ENCODE measurements at regions not wholly inside any gene's neighbourhood (a gene's known extent, or its start where the extent isn't known, plus 50 kb on each side); places are given as distances from the start of the nearest gene placed in this dataset.

DNA sequence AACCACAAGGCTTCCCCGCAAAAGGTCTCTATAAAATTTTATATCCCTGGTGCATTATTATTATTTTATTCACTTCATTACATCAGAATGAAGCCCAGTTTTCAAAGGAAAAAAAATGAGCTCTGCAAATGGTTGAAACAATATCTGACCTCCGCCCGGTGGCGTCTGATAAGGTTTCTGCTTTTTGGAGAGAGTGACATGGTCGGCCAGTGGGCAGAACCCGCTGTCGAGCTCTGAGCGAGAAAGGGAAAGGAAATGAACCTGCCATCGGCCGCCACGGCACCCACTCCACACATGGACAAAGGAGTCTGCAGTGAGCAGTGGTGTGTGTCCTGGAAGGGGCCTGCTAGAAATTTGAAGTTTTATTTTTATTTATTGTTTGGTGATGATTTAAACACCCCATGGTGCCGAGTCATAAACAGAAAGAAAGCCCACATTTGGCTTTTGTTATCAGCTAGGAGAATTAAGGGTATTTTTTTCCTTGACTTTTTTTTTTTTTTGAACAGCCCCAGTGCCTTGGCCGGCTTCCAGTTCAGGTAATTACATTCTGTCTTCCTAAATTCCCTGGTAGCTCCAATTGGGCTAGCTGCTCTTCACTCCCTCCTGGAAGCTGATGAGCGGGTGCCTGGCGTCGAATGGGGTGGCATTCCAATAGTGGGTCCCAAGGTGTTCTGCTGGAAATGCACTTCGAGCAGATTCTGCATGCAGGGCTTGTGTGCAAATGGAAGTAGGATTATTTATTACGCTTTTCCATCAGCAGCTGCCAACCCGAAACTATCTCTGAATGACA lies 149.4 kb upstream of the MKI67 start:
- DNase-seq (no peak), ATAC-seq (no peak)
- Histone ChIP-seq H3K36me3 (no peaks in the 10 kb centered on the region), H3K27me3 (peaks cover 0 to 87% (median 13%) of the 10 kb centered on the region in 9 donors), H3K9me3 (no peaks in the 10 kb centered on the region), H3K4me3 (no peak overlapping the region), H3K4me1 (peaks cover 0 to 11% (median 0%) of the 10 kb centered on the region in 12 donors), H3K27ac (no peak overlapping the region)
- intact Hi-C loops (cut with DNase I): loop anchor here in 1 of 10 donors (10.0 kb wide), 1 partner anchor 249 kb away; no protein-coding TSS in a partner anchor
- no peak for TF ChIP-seq POLR2A (IDR thresholded peaks at IDR 0.05)
- TF ChIP-seq, protein P1, sequence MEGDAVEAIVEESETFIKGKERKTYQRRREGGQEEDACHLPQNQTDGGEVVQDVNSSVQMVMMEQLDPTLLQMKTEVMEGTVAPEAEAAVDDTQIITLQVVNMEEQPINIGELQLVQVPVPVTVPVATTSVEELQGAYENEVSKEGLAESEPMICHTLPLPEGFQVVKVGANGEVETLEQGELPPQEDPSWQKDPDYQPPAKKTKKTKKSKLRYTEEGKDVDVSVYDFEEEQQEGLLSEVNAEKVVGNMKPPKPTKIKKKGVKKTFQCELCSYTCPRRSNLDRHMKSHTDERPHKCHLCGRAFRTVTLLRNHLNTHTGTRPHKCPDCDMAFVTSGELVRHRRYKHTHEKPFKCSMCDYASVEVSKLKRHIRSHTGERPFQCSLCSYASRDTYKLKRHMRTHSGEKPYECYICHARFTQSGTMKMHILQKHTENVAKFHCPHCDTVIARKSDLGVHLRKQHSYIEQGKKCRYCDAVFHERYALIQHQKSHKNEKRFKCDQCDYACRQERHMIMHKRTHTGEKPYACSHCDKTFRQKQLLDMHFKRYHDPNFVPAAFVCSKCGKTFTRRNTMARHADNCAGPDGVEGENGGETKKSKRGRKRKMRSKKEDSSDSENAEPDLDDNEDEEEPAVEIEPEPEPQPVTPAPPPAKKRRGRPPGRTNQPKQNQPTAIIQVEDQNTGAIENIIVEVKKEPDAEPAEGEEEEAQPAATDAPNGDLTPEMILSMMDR (IDR thresholded peaks at IDR 0.05): no peak
- 64 to 69% (median 67%) methylated on average over 19 of the region's 19 CpGs for WGBS, 4 donors

DNA sequence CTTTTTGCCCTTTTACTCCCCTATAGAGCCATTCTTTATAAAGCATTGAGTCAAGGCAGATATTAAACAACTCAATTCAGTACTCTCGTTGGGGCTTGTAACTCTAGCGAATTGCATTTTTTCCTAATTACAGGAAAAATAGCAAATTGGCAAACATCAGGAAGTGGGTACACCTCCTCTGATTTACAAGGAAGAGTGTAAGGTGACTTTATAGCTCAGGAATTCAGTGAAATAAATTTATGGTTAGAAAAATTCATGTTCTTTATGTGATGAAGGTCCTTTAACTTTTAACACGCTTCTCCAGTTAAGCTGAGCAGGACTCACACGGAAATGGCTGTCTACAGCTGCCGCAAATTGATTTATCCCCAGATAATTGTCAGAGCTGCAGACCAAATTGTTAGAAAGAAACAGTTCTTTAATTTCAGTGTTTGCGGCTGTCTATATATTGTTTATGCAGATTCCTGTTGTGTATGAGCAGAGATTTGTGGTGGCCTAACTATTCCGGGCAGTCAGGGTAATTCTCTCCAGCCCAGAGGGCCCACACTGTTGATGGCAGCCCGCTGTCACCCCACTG lies 151.1 kb upstream of the MKI67 start:
- TF ChIP-seq, protein P1 (IDR thresholded peaks at IDR 0.05): no peak
- no peak for TF ChIP-seq POLR2A (IDR thresholded peaks at IDR 0.05)
- Histone ChIP-seq H3K9me3 (no peaks in the 10 kb centered on the region), H3K36me3 (no peaks in the 10 kb centered on the region), H3K4me3 (no peak overlapping the region), H3K27ac (no peak overlapping the region), H3K27me3 (peaks cover 0 to 77% (median 13%) of the 10 kb centered on the region in 9 donors), H3K4me1 (peaks cover 0 to 11% (median 0%) of the 10 kb centered on the region in 12 donors)
- DNase-seq (no peak), ATAC-seq (no peak)
- intact Hi-C loops (cut with DNase I): loop anchor here in 1 of 10 donors (10.0 kb wide), 1 partner anchor 247 kb away; no protein-coding TSS in a partner anchor
- 70 to 78% (median 77%) methylated on average over 8 of the region's 8 CpGs for WGBS, 4 donors

DNA sequence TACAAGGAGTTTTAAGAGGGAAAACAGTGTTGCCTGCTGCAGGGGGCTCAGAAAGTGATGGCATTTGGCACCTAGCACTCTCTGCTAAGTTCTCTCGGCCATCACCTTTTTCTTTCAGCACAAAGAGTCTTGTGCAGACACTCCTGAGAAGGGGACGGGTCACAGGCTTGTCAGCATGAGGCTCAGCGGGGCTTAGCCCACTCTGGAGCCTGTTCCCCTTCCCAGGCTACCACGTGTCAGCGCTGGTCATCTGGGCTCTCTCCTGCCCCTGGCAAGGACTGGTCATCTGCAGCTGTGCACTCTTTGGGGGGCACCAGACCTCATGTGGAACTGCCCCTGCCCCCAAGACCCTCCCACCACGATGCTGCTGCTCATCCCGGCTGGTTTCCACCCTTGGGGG lies 152.1 kb upstream of the MKI67 start:
- H3K27me3 ChIP-seq: peaks cover 0 to 68% (median 13%) of the 10 kb centered on the region in 9 donors
- no peak overlapping the region for H3K27ac ChIP-seq
- H3K4me3 ChIP-seq: no peak overlapping the region
- no peak for ATAC-seq
- TF ChIP-seq POLR2A (IDR thresholded peaks at IDR 0.05): no peak
- TF ChIP-seq, protein P1 (IDR thresholded peaks at IDR 0.05): no peak
- H3K4me1 ChIP-seq: peaks cover 0 to 11% (median 0%) of the 10 kb centered on the region in 12 donors
- no peaks in the 10 kb centered on the region for H3K36me3 ChIP-seq
- WGBS, 4 donors: 22 to 32% (median 24%) methylated on average over 7 of the region's 7 CpGs
- intact Hi-C loops (cut with DNase I): loop anchor here in 1 of 10 donors (10.0 kb wide), 1 partner anchor 246 kb away; no protein-coding TSS in a partner anchor
- no peak for DNase-seq
- no peaks in the 10 kb centered on the region for H3K9me3 ChIP-seq

DNA sequence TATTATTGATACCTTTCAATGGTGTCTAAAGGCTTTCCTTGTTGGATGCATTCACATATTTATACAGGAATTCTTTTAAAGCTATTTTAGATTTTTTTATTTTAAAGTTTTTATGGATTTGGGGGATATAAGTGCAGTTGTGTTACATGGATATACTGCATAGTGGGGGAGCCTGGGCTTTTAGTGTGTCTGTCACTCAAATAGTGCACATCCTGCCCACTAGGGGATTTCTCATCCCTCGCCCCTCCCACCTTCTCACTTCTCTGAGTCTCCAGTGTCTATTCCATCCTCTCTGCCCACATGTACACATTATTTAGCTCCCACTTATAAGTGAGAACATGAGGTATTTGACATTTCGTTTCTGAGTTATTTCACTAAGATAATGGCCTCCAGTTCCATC lies 154.0 kb upstream of the MKI67 start:
- H3K27me3 ChIP-seq: peaks cover 0 to 67% (median 14%) of the 10 kb centered on the region in 9 donors
- H3K36me3 ChIP-seq: no peaks in the 10 kb centered on the region
- 57 to 68% (median 63%) methylated on average over 2 of the region's 2 CpGs for WGBS, 4 donors
- TF ChIP-seq, protein P1 (IDR thresholded peaks at IDR 0.05): no peak
- TF ChIP-seq POLR2A (IDR thresholded peaks at IDR 0.05): no peak
- DNase-seq: no peak
- no peak overlapping the region for H3K4me3 ChIP-seq
- H3K4me1 ChIP-seq: peaks cover 0 to 5% (median 0%) of the 10 kb centered on the region in 12 donors
- no peaks in the 10 kb centered on the region for H3K9me3 ChIP-seq
- H3K27ac ChIP-seq: no peak overlapping the region
- no peak for ATAC-seq
- intact Hi-C loops (cut with DNase I): no loop called here
